MM.1S (cell line): ENCODE measurements at regions not wholly inside any gene's neighbourhood (a gene's known extent, or its start where the extent isn't known, plus 50 kb on each side); places are given as distances from the start of the nearest gene placed in this dataset.
"Not testable (repeated sequence)": the region's sequence is repeated elsewhere in the genome, so short reads cannot be mapped to it uniquely, and the experiment has no call there.

ENCODE experiments used
- DNase-seq: peaks from one replicate; pipeline ENCODE4 v3.0.0-alpha.2; 2015
- H2AFZ ChIP-seq: fragments of 300-600 bp; sonication (generic); 2 replicates; pipeline ENCODE4 v1.6.0; 2016; ENCODE audit warnings: antibody characterized with exemption, low read length
- H3F3A ChIP-seq: fragments of 300-600 bp; sonication (generic); 2 replicates; pipeline ENCODE4 v1.6.1; 2016; ENCODE audit warnings: mild to moderate bottlenecking, antibody characterized with exemption, low read length, moderate library complexity, mixed read lengths; ENCODE audit not compliant: insufficient read depth
- H3K27ac ChIP-seq: fragments of 300-600 bp; sonication (generic); 2 replicates; pipeline ENCODE4 v1.5.1; 2016; ENCODE audit warnings: mild to moderate bottlenecking, low read length
- H3K27me3 ChIP-seq: fragments of 300-600 bp; sonication (generic); replicated peaks from 2 replicates; pipeline ENCODE4 v1.6.0; 2016; ENCODE audit warnings: low read length; ENCODE audit not compliant: insufficient read depth
- H3K36me3 ChIP-seq: fragments of 300-600 bp; sonication (generic); replicated peaks from 2 replicates; pipeline ENCODE4 v1.6.1; 2016; ENCODE audit warnings: mild to moderate bottlenecking, low read length, mixed read lengths; ENCODE audit not compliant: insufficient read depth
- H3K4me1 ChIP-seq: fragments of 300-600 bp; sonication (generic); 2 replicates; pipeline ENCODE4 v1.6.1; 2016; ENCODE audit warnings: low read length, mixed read lengths
- H3K4me2 ChIP-seq: fragments of 300-600 bp; sonication (generic); 2 replicates; pipeline ENCODE4 v1.6.0; 2016; ENCODE audit warnings: low read depth, low read length
- H3K4me3 ChIP-seq: fragments of 300-600 bp; sonication (generic); 2 replicates; pipeline ENCODE4 v1.5.1; 2016; ENCODE audit warnings: low read length, mixed read lengths
- H3K79me2 ChIP-seq: fragments of 300-600 bp; sonication (generic); 2 replicates; pipeline ENCODE4 v1.6.1; 2016; ENCODE audit warnings: mixed run types, low read length, mixed read lengths
- H3K9ac ChIP-seq: fragments of 300-600 bp; sonication (generic); 2 replicates; pipeline ENCODE4 v1.6.1; 2016; ENCODE audit warnings: low read length, mixed read lengths
- H3K9me2 ChIP-seq: fragments of 300-600 bp; sonication (generic); replicated peaks from 2 replicates; pipeline ENCODE4 v1.6.1; 2016; ENCODE audit warnings: mild to moderate bottlenecking, low read length, mixed read lengths; ENCODE audit not compliant: insufficient read depth
- H3K9me3 ChIP-seq: fragments of 300-600 bp; sonication (generic); replicated peaks from 2 replicates; pipeline ENCODE4 v1.6.1; 2016; ENCODE audit warnings: mild to moderate bottlenecking, low read length, mixed read lengths; ENCODE audit not compliant: insufficient read depth
- H4K20me1 ChIP-seq: fragments of 300-600 bp; sonication (generic); 2 replicates; pipeline ENCODE4 v1.6.1; 2016; ENCODE audit warnings: mild to moderate bottlenecking, low read length, moderate library complexity, mixed read lengths; ENCODE audit not compliant: insufficient read depth
- CTCF ChIP-seq: fragments of 300-600 bp; sonication (generic); IDR thresholded peaks from 2 replicates; pipeline ENCODE4 v1.5.1; 2016; ENCODE audit warnings: antibody characterized with exemption, low read length, mixed read lengths
- EZH2 ChIP-seq: fragments of 300-600 bp; sonication (generic); optimal IDR thresholded peaks from 2 replicates; pipeline ENCODE3; 2017; ENCODE audit warnings: low read depth, mild to moderate bottlenecking, antibody characterized with exemption, low read length, mixed read lengths
- EZH2phosphoT487 ChIP-seq: fragments of 300-600 bp; sonication (generic); IDR thresholded peaks from 2 replicates; pipeline ENCODE4 v1.6.1; 2018; ENCODE audit warnings: antibody characterized with exemption, low read length

GRCh38 chr11:134841411-134841810, 429.4 kb upstream of the B3GAT1 start:
- H3K4me3 ChIP-seq = no peak overlapping the region
- no peak overlapping the region for H3K4me2 ChIP-seq
- H3K79me2 ChIP-seq = no peaks in the 10 kb centered on the region
- no peaks in the 10 kb centered on the region for H3K27me3 ChIP-seq
- TF ChIP-seq EZH2 (no peak), EZH2phosphoT487 (no peak)
- no peaks in the 10 kb centered on the region for H3K9me2 ChIP-seq
- H3K9ac ChIP-seq = no peak overlapping the region
- no peaks in the 10 kb centered on the region for H3K4me1 ChIP-seq
- no peak overlapping the region for H2AFZ ChIP-seq
- H3K36me3 ChIP-seq = no peaks in the 10 kb centered on the region
- no peak overlapping the region for H3K27ac ChIP-seq
- H3F3A ChIP-seq = no peaks in the 10 kb centered on the region
- no peaks in the 10 kb centered on the region for H4K20me1 ChIP-seq
- DNase-seq = no peak
- no peaks in the 10 kb centered on the region; the same call in 1 of the 2 replicates for H3K9me3 ChIP-seq

GRCh38 chr11:134840945-134841344, 428.9 kb upstream of the B3GAT1 start:
- Histone ChIP-seq H3K4me3 (no peak overlapping the region), H3F3A (no peaks in the 10 kb centered on the region), H3K4me1 (no peaks in the 10 kb centered on the region), H3K79me2 (no peaks in the 10 kb centered on the region), H3K9ac (no peak overlapping the region), H4K20me1 (no peaks in the 10 kb centered on the region), H3K36me3 (no peaks in the 10 kb centered on the region), H3K27me3 (no peaks in the 10 kb centered on the region), H3K4me2 (no peak overlapping the region), H3K9me2 (no peaks in the 10 kb centered on the region), H3K9me3 (no peaks in the 10 kb centered on the region; the same call in 1 of the 2 replicates), H3K27ac (no peak overlapping the region), H2AFZ (no peak overlapping the region)
- DNase-seq = no peak
- TF ChIP-seq CTCF (no peak), EZH2 (no peak), EZH2phosphoT487 (no peak)

GRCh38 chr11:134840165-134840564, 428.1 kb upstream of the B3GAT1 start:
- H3K4me2 ChIP-seq, H3K27ac ChIP-seq, H3K4me3 ChIP-seq, H2AFZ ChIP-seq, H3K4me1 ChIP-seq, H3K9me2 ChIP-seq, H3K27me3 ChIP-seq, H3K79me2 ChIP-seq, DNase-seq, H3K9ac ChIP-seq, H3F3A ChIP-seq, H3K9me3 ChIP-seq, H3K36me3 ChIP-seq, H4K20me1 ChIP-seq: not testable (repeated sequence)

GRCh38 chr11:134838708-134839107, 426.7 kb upstream of the B3GAT1 start:
- no peak for DNase-seq
- Histone ChIP-seq H3K36me3 (no peaks in the 10 kb centered on the region), H3K9me3 (no peaks in the 10 kb centered on the region; the same call in 1 of the 2 replicates), H3K27me3 (no peaks in the 10 kb centered on the region), H3K4me1 (no peaks in the 10 kb centered on the region), H3F3A (no peaks in the 10 kb centered on the region), H4K20me1 (no peaks in the 10 kb centered on the region), H3K27ac (no peak overlapping the region), H2AFZ (no peak overlapping the region), H3K4me2 (no peak overlapping the region), H3K79me2 (no peaks in the 10 kb centered on the region), H3K4me3 (no peak overlapping the region), H3K9me2 (no peaks in the 10 kb centered on the region), H3K9ac (no peak overlapping the region)
- TF ChIP-seq EZH2phosphoT487 (no peak), EZH2 (no peak), CTCF (no peak)
